Thymus (tissue), 11 donors: ENCODE measurements at regions not wholly inside any gene's neighbourhood (a gene's known extent, or its start where the extent isn't known, plus 50 kb on each side); places are given as distances from the start of the nearest gene placed in this dataset.
A peak's percentile ranks its signal among the peaks of the same experiment; 100 is the strongest.
"Not testable (repeated sequence)": the region's sequence is repeated elsewhere in the genome, so short reads cannot be mapped to it uniquely, and the experiment has no call there.

Experiments
- DNase-seq, 9 donors: peaks; one replicate each; pipeline ENCODE4 v3.0.0-alpha.2; 2013; ENCODE audit warnings: low spot score in 9 of 9, low read depth in 6 of 9, missing footprints in 1 of 9
- H3K27ac ChIP-seq, 2 donors: one replicate each; pipeline ENCODE4 v1.5.1; 2013; ENCODE audit warnings: control low read depth in 1 of 2, low read depth in 1 of 2, low read length in 1 of 2, mild to moderate bottlenecking in 1 of 2, moderate library complexity in 1 of 2
- H3K27me3 ChIP-seq, 2 donors: one replicate each; pipeline ENCODE4 v1.5.1; 2013; ENCODE audit warnings: low read length in 1 of 2; ENCODE audit not compliant: control insufficient read depth in 2 of 2, insufficient read depth in 1 of 2
- H3K36me3 ChIP-seq, 2 donors: one replicate each; pipeline ENCODE4 v1.5.1; 2013; ENCODE audit warnings: low read length in 1 of 2, mild to moderate bottlenecking in 1 of 2, moderate library complexity in 1 of 2; ENCODE audit not compliant: control insufficient read depth in 2 of 2, insufficient read depth in 2 of 2
- H3K4me1 ChIP-seq, 2 donors: one replicate each; pipeline ENCODE4 v1.5.1; 2013; ENCODE audit warnings: low read length in 2 of 2; ENCODE audit not compliant: control insufficient read depth in 2 of 2, insufficient read depth in 2 of 2
- H3K4me3 ChIP-seq, 2 donors: one replicate each; pipeline ENCODE4 v1.5.1; 2013; ENCODE audit warnings: low read length in 2 of 2, control low read depth in 1 of 2, mild to moderate bottlenecking in 1 of 2
- H3K9me3 ChIP-seq, 2 donors: one replicate each; pipeline ENCODE4 v1.5.1; 2013; ENCODE audit warnings: low read length in 1 of 2, mild to moderate bottlenecking in 1 of 2; ENCODE audit not compliant: control insufficient read depth in 2 of 2, insufficient read depth in 1 of 2
- WGBS: extraction: QIAGEN DNeasy Blood & Tissue Kit; methylation state at CpG from one replicate; pipeline ENCODE4 v1.1.7; 2013; 5-methylcytosine and 5-hydroxymethylcytosine counted together
- donor health status: healthy.

GRCh38 chr5:70585996-70586395 lies 170.8 kb downstream of the GTF2H2C_2 start:
- not testable (repeated sequence) for DNase-seq, H3K9me3 ChIP-seq, H3K27me3 ChIP-seq, H3K4me3 ChIP-seq, H3K36me3 ChIP-seq, H3K4me1 ChIP-seq
- WGBS = 6% methylated on average over 10 of the region's 42 CpGs
- peak overlapping the region in 1 of 2 donors; percentile 65 for H3K27ac ChIP-seq
